HG03342 (cell line): ENCODE measurements at regions not wholly inside any gene's neighbourhood (a gene's known extent, or its start where the extent isn't known, plus 50 kb on each side); places are given as distances from the start of the nearest gene placed in this dataset.
"Not testable (repeated sequence)": the region's sequence is repeated elsewhere in the genome, so short reads cannot be mapped to it uniquely, and the experiment has no call there.

Experiments
- ATAC-seq: cut with Tn5 transposase; IDR thresholded peaks from one replicate; pipeline ENCODE4 v1.9.1; 2021; ENCODE audit warnings: mild to moderate bottlenecking, moderate library complexity; ENCODE audit not compliant: unreplicated experiment

- not testable (repeated sequence) for ATAC-seq
Observed at GRCh38 chr14:105600195-105600938, 74.0 kb downstream of the TMEM121 start.

- no peak for ATAC-seq
Observed at GRCh38 chr14:105600939-105601359, 74.6 kb downstream of the TMEM121 start.

- ATAC-seq: no peak
Observed at GRCh38 chr14:105601360-105602242, 75.2 kb downstream of the TMEM121 start.

GRCh38 chr14:105602243-105602750 is 75.9 kb downstream of the TMEM121 start:
- no peak for ATAC-seq

- ATAC-seq: no peak
Observed at GRCh38 chr14:105602799-105603793, 76.7 kb downstream of the TMEM121 start.

GRCh38 chr14:105604531-105605463 is 78.4 kb downstream of the TMEM121 start:
- ATAC-seq: not testable (repeated sequence)

GRCh38 chr14:105605464-105606304 is 79.3 kb downstream of the TMEM121 start:
- no peak for ATAC-seq

GRCh38 chr14:105606305-105606975 is 80.1 kb downstream of the TMEM121 start:
- ATAC-seq: not testable (repeated sequence)

GRCh38 chr14:105607025-105607424 is 80.6 kb downstream of the TMEM121 start:
- not testable (repeated sequence) for ATAC-seq

GRCh38 chr14:105614987-105615386 is 88.6 kb downstream of the TMEM121 start:
- not testable (repeated sequence) for ATAC-seq

- ATAC-seq: not testable (repeated sequence)
Observed at GRCh38 chr14:105615986-105616801, 89.8 kb downstream of the TMEM121 start.

GRCh38 chr14:105616802-105617192 is 90.4 kb downstream of the TMEM121 start:
- no peak for ATAC-seq

- no peak for ATAC-seq
Observed at GRCh38 chr14:105617201-105617777, 90.9 kb downstream of the TMEM121 start.

- ATAC-seq: not testable (repeated sequence)
Observed at GRCh38 chr14:105617805-105618204, 91.4 kb downstream of the TMEM121 start.

GRCh38 chr14:105619324-105619723 is 92.9 kb downstream of the TMEM121 start:
- ATAC-seq: not testable (repeated sequence)

GRCh38 chr14:105620178-105620864 is 93.9 kb downstream of the TMEM121 start:
- ATAC-seq: not testable (repeated sequence)
